ENCODE measurements at regions not wholly inside any gene's neighbourhood (a gene's known extent, or its start where the extent isn't known, plus 50 kb on each side); places are given as distances from the start of the nearest gene placed in this dataset.

- Histone ChIP-seq H3K36me3 (ENCODE audit: control insufficient read depth in 2 of 4, insufficient read depth in 4 of 4, low read length in 3 of 4) (no peaks in the 10 kb centered on the region), H3K4me3 (ENCODE audit: extremely low read depth in 1 of 4, insufficient read depth in 2 of 4, low read depth in 3 of 4, low read length in 4 of 4) (no peak overlapping the region), H3K18ac (ENCODE audit: extremely low read depth, low read length) (no peak overlapping the region), H2BK12ac (ENCODE audit: low read depth, low read length) (no peak overlapping the region), H3K79me1 (ENCODE audit: low read depth, low read length) (no peaks in the 10 kb centered on the region), H2AFZ (ENCODE audit: low read length) (no peak overlapping the region), H3K14ac (ENCODE audit: insufficient read length) (no peak overlapping the region), H3K27ac (ENCODE audit: low read depth, low read length) (no peak overlapping the region), H3K9ac (replicated peaks in 1 of 4; ENCODE audit: extremely low read depth in 1 of 4, low read depth in 3 of 4, low read length in 3 of 4) (no peak overlapping the region), H3K4me1 (replicated peaks in 1 of 4; ENCODE audit: control insufficient read depth in 3 of 4, insufficient read depth in 4 of 4, low read length in 3 of 4) (no peaks in the 10 kb centered on the region), H2BK5ac (ENCODE audit: low read depth, low read length) (no peak overlapping the region), H2BK20ac (ENCODE audit: low read length) (no peak overlapping the region), H2BK15ac (ENCODE audit: low read length) (no peak overlapping the region), H3K4me2 (ENCODE audit: insufficient read depth in 1 of 2, low read depth in 2 of 2, low read length in 2 of 2) (no peak overlapping the region), H3K56ac (replicated peaks; ENCODE audit: insufficient read length, low read depth, low read length) (no peak overlapping the region), H3K4ac (replicated peaks; ENCODE audit: insufficient read length, low read depth, low read length) (no peak overlapping the region), H4K8ac (ENCODE audit: extremely low read depth, insufficient read depth, low read length) (no peak overlapping the region), H4K20me1 (replicated peaks in 1 of 2; ENCODE audit: control insufficient read depth in 1 of 2, insufficient read depth in 2 of 2, low read length in 2 of 2) (no peaks in the 10 kb centered on the region), H2BK120ac (replicated peaks; ENCODE audit: low read depth, low read length) (no peak overlapping the region), H3K23ac (ENCODE audit: insufficient read length) (no peak overlapping the region), H4K5ac (ENCODE audit: insufficient read length, low read depth, low read length) (no peak overlapping the region), H3K23me2 (ENCODE audit: low read depth, low read length) (no peaks in the 10 kb centered on the region), H4K91ac (replicated peaks; ENCODE audit: insufficient read length, low read length) (no peak overlapping the region), H2AK5ac (ENCODE audit: low read depth, low read length) (no peak overlapping the region), H3K27me3 (replicated peaks in 1 of 4; ENCODE audit: control insufficient read depth in 3 of 4, extremely low read depth in 1 of 4, insufficient read depth in 3 of 4, low read length in 3 of 4) (no peaks in the 10 kb centered on the region), H3K9me3 (ENCODE audit: insufficient read depth in 2 of 2, low read depth in 1 of 2, low read length in 1 of 2) (no peaks in the 10 kb centered on the region), H3K79me2 (ENCODE audit: control insufficient read depth in 1 of 2, insufficient read depth in 2 of 2, low read length in 2 of 2) (no peaks in the 10 kb centered on the region)
- POLR2A ChIA-PET (ENCODE audit: partially characterized antibody): no interaction called here
- FAIRE-seq (no peak), DNase-seq (ENCODE audit: low read depth in 1 of 2, low spot score in 2 of 2) (no peak)
- 97% methylated on average over 2 of the region's 2 CpGs; no CpG with 5 or more reads in 1 of the 2 experiments for WGBS, 2 experiments (ENCODE audit: extremely low coverage in 1 of 2, insufficient coverage in 1 of 2, insufficient read length in 1 of 2, insufficient replicate concordance in 2 of 2, low coverage in 1 of 2, low lambda C conversion rate in 2 of 2, missing lambda C conversion rate in 1 of 2)
- TF ChIP-seq TCF12 (IDR thresholded peaks at IDR 0.05; ENCODE audit: low read depth, low read length): no peak
- no peak for TF ChIP-seq HDAC6 (IDR thresholded peaks at IDR 0.05; ENCODE audit: low read depth, low read length)
- no peak for TF ChIP-seq BACH1 (IDR thresholded peaks at IDR 0.05; ENCODE audit: low read length)
- no peak for TF ChIP-seq TBP (IDR thresholded peaks at IDR 0.05; ENCODE audit: low read depth, low read length)
- TF ChIP-seq POLR2A (IDR thresholded peaks at IDR 0.05; ENCODE audit: control extremely low read depth in 1 of 2, low read depth in 2 of 2, low read length in 2 of 2): no peak
- no peak for TF ChIP-seq SIRT6 (IDR thresholded peaks at IDR 0.05; ENCODE audit: low read length)
- CTCF ChIA-PET (ENCODE audit: partially characterized antibody): interaction anchor here (0.6 kb wide), 1 partner anchor 134 kb away, joined by 3 read pairs; no protein-coding TSS in a partner anchor
Measured at GRCh38 chr16:65339062-65339461, 217.2 kb upstream of the CDH11 start.

All from H1 (cell line).